HFFc6 (cell line): ENCODE measurements at regions not wholly inside any gene's neighbourhood (a gene's known extent, or its start where the extent isn't known, plus 50 kb on each side); places are given as distances from the start of the nearest gene placed in this dataset.
A peak's percentile ranks its signal among the peaks of the same experiment; 100 is the strongest.

Source experiments
- DNase-seq: peaks from one replicate; pipeline ENCODE4 v3.0.0-alpha.2; 2018
- H3K27ac Mint-ChIP-seq: 2 replicates; pipeline ENCODE4 v1.8.0; 2020; ENCODE audit warnings: mild to moderate bottlenecking, mixed read lengths
- H3K27me3 Mint-ChIP-seq: 2 replicates; pipeline ENCODE4 v1.8.0; 2021; ENCODE audit warnings: mild to moderate bottlenecking, moderate library complexity, mixed read lengths; ENCODE audit not compliant: insufficient read depth
- H3K36me3 Mint-ChIP-seq: 2 replicates; pipeline ENCODE4 v1.8.0; 2021; ENCODE audit warnings: low read depth, mixed read lengths
- H3K4me1 Mint-ChIP-seq: 2 replicates; pipeline ENCODE4 v1.8.0; 2020; ENCODE audit warnings: low read depth, mixed read lengths
- H3K4me3 Mint-ChIP-seq: 2 replicates; pipeline ENCODE4 v1.8.0; 2020; ENCODE audit warnings: mild to moderate bottlenecking, moderate library complexity, mixed read lengths
- H3K9me3 Mint-ChIP-seq: 2 replicates; pipeline ENCODE4 v1.8.0; 2020; ENCODE audit warnings: mild to moderate bottlenecking, mixed read lengths
- CTCF ChIP-seq: fragments of 200-600 bp; sonication (generic); IDR thresholded peaks from 2 replicates; pipeline ENCODE4 v1.5.0; 2021; ENCODE audit warnings: antibody characterized with exemption, mild to moderate bottlenecking

GRCh38 chr2:188797371-188797770 lies 176.8 kb upstream of the COL3A1 start:
- no peak for TF ChIP-seq CTCF
- Mint-ChIP-seq H3K27me3 (no peaks in the 10 kb centered on the region; the same call in 1 of the 2 replicates), H3K36me3 (peaks cover 3% of the 10 kb centered on the region), H3K9me3 (peaks cover 5% of the 10 kb centered on the region), H3K4me3 (no peak overlapping the region), H3K27ac (no peak overlapping the region), H3K4me1 (peaks cover 5% of the 10 kb centered on the region; the same call in 1 of the 2 replicates)
- no peak for DNase-seq

- H3K27me3 Mint-ChIP-seq = no peaks in the 10 kb centered on the region
- no peak overlapping the region for H3K27ac Mint-ChIP-seq
- DNase-seq = no peak
- no peak for TF ChIP-seq CTCF
- peaks cover 13% of the 10 kb centered on the region for H3K9me3 Mint-ChIP-seq
- H3K4me1 Mint-ChIP-seq = peaks cover 5% of the 10 kb centered on the region; the same call in 1 of the 2 replicates
- H3K36me3 Mint-ChIP-seq = peaks cover 11% of the 10 kb centered on the region
- H3K4me3 Mint-ChIP-seq = no peak overlapping the region
Measured at GRCh38 chr2:188798159-188798558, 176.0 kb upstream of the COL3A1 start.

- peaks cover 19% of the 10 kb centered on the region for H3K9me3 Mint-ChIP-seq
- no peak for TF ChIP-seq CTCF
- H3K36me3 Mint-ChIP-seq = peaks cover 19% of the 10 kb centered on the region
- no peak overlapping the region for H3K4me3 Mint-ChIP-seq
- H3K4me1 Mint-ChIP-seq = peaks cover 23% of the 10 kb centered on the region
- no peaks in the 10 kb centered on the region for H3K27me3 Mint-ChIP-seq
- no peak for DNase-seq
- H3K27ac Mint-ChIP-seq = no peak overlapping the region
Measured at GRCh38 chr2:188805219-188805618, 169.0 kb upstream of the COL3A1 start.

GRCh38 chr2:188808947-188809355 lies 165.2 kb upstream of the COL3A1 start:
- no peaks in the 10 kb centered on the region for H3K27me3 Mint-ChIP-seq
- H3K9me3 Mint-ChIP-seq = no peaks in the 10 kb centered on the region
- peaks cover 4% of the 10 kb centered on the region; the same call in 1 of the 2 replicates for H3K36me3 Mint-ChIP-seq
- peak overlapping the region; percentile 54; the same call in 1 of the 2 replicates for H3K27ac Mint-ChIP-seq
- no peak overlapping the region for H3K4me3 Mint-ChIP-seq
- peak; percentile 89 for DNase-seq
- peaks cover 60% of the 10 kb centered on the region for H3K4me1 Mint-ChIP-seq
- no peak for TF ChIP-seq CTCF

- Mint-ChIP-seq H3K27ac (no peak overlapping the region), H3K4me3 (no peak overlapping the region), H3K27me3 (no peaks in the 10 kb centered on the region), H3K9me3 (no peaks in the 10 kb centered on the region), H3K36me3 (no peaks in the 10 kb centered on the region), H3K4me1 (peaks cover 64% of the 10 kb centered on the region)
- DNase-seq = no peak
- no peak for TF ChIP-seq CTCF
Measured at GRCh38 chr2:188810586-188810985, 163.6 kb upstream of the COL3A1 start.

- H3K36me3 Mint-ChIP-seq = no peaks in the 10 kb centered on the region
- H3K4me1 Mint-ChIP-seq = peaks cover 64% of the 10 kb centered on the region
- H3K27ac Mint-ChIP-seq = peak overlapping the region; percentile 59
- peak; percentile 63 for DNase-seq
- no peak overlapping the region for H3K4me3 Mint-ChIP-seq
- TF ChIP-seq CTCF = no peak
- no peaks in the 10 kb centered on the region for H3K9me3 Mint-ChIP-seq
- no peaks in the 10 kb centered on the region for H3K27me3 Mint-ChIP-seq
Measured at GRCh38 chr2:188811522-188811921, 162.7 kb upstream of the COL3A1 start.
